ENCODE measurements at regions not wholly inside any gene's neighbourhood (a gene's known extent, or its start where the extent isn't known, plus 50 kb on each side); places are given as distances from the start of the nearest gene placed in this dataset.

DNA sequence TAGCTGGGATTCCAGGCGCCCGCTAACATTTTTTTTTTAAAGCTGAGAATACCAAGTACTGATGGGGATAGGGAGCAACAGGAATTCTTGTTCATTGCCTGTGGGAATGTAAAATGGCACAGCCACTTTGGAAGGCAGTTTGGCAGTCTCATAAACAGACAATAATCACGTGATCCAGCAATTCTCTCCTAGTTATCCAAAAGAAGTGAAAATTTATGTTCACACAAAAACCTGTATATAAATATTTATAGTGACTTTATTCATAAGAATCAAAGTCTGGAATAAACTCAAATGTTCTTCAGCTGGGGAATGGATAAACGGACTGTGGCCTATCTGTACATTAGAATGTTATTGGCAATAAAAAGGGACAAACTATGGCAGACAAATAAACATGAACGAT is 72.5 kb upstream of the NEO1 start:
- CTCF ChIA-PET: no interaction called here
- no peak for TF ChIP-seq CTCF (conservative IDR thresholded peaks at IDR 0.05; ENCODE audit: low read depth, low read length)
- no peak for TF ChIP-seq EZH2 (IDR thresholded peaks at IDR 0.05; ENCODE audit: borderline replicate concordance, low read depth, low read length, poor library complexity, severe bottlenecking)
- intact Hi-C loops (cut with micrococcal nuclease; ENCODE audit: unreplicated experiment): no loop called here
- Histone ChIP-seq H3K36me3 (ENCODE audit: insufficient read depth, low read length, poor library complexity, severe bottlenecking) (no peaks in the 10 kb centered on the region), H3K9me3 (ENCODE audit: low read depth, low read length, poor library complexity, severe bottlenecking) (no peaks in the 10 kb centered on the region), H3K27me3 (replicated peaks; ENCODE audit: insufficient read depth, low read depth, low read length, poor library complexity) (no peaks in the 10 kb centered on the region), H3K27ac (ENCODE audit: low read depth, low read length, poor library complexity, severe bottlenecking) (no peak overlapping the region), H3K4me1 (ENCODE audit: insufficient read depth, low read length, poor library complexity, severe bottlenecking) (no peaks in the 10 kb centered on the region), H3K4me3 (ENCODE audit: low read depth, low read length, poor library complexity, severe bottlenecking) (no peak overlapping the region)
- POLR2A ChIA-PET (ENCODE audit: low non-redundant PET): no interaction called here
- BruUV-seq (replicated peaks): no TSS peak
- no peak for DNase-seq (ENCODE audit: low spot score)

DNA sequence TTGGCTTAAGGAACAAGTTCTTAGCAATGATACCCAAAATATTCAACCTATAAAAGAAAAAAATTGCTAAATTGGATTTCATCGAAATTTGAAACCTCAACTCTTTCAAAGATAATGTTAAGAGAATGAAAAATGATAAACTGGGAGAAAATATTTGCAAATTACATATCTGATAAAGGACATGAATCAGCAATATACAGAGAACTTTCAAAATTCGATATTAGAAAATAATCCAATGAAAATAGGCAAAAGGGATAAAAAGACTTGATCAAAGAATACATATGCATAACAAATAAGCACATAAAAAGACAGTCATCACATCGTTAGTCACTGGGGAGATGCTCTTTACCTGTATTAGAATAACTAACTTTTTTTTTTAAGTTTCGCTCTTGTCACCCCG is 73.0 kb upstream of the NEO1 start:
- no peaks in the 10 kb centered on the region for H3K27me3 ChIP-seq (replicated peaks; ENCODE audit: insufficient read depth, low read depth, low read length, poor library complexity)
- H3K9me3 ChIP-seq (ENCODE audit: low read depth, low read length, poor library complexity, severe bottlenecking): no peaks in the 10 kb centered on the region
- H3K4me3 ChIP-seq (ENCODE audit: low read depth, low read length, poor library complexity, severe bottlenecking): no peak overlapping the region
- H3K36me3 ChIP-seq (ENCODE audit: insufficient read depth, low read length, poor library complexity, severe bottlenecking): no peaks in the 10 kb centered on the region
- no peaks in the 10 kb centered on the region for H3K4me1 ChIP-seq (ENCODE audit: insufficient read depth, low read length, poor library complexity, severe bottlenecking)
- TF ChIP-seq CTCF (conservative IDR thresholded peaks at IDR 0.05; ENCODE audit: low read depth, low read length) (no peak), EZH2 (IDR thresholded peaks at IDR 0.05; ENCODE audit: borderline replicate concordance, low read depth, low read length, poor library complexity, severe bottlenecking) (no peak)
- POLR2A ChIA-PET (ENCODE audit: low non-redundant PET): no interaction called here
- intact Hi-C loops (cut with micrococcal nuclease; ENCODE audit: unreplicated experiment): no loop called here
- CTCF ChIA-PET: no interaction called here
- no TSS peak for BruUV-seq (replicated peaks)
- H3K27ac ChIP-seq (ENCODE audit: low read depth, low read length, poor library complexity, severe bottlenecking): no peak overlapping the region
- DNase-seq (ENCODE audit: low spot score): no peak

DNA sequence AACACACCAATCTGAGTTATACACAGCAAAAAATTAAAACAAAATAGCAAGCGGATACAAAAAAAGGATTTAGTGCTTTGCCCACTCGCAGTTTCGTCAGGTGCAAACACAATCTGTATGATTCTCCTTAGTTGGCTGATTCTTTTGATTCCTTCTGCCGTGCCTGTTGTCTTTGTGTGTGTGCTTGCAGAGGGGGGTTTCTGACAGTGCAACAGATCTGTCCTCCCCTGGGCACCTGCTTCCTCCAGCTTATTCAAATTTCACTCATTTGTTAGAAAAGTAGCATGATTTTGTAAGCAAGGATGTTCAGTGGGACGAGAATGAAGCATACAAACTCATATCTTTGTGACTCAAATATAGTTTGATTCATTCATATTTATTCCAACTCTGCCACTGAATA is 74.0 kb upstream of the NEO1 start:
- no peaks in the 10 kb centered on the region for H3K4me1 ChIP-seq (ENCODE audit: insufficient read depth, low read length, poor library complexity, severe bottlenecking)
- H3K9me3 ChIP-seq (ENCODE audit: low read depth, low read length, poor library complexity, severe bottlenecking): no peaks in the 10 kb centered on the region
- ChIA-PET POLR2A (ENCODE audit: low non-redundant PET) (no interaction called here), CTCF (no interaction called here)
- TF ChIP-seq EZH2 (IDR thresholded peaks at IDR 0.05; ENCODE audit: borderline replicate concordance, low read depth, low read length, poor library complexity, severe bottlenecking) (no peak), CTCF (conservative IDR thresholded peaks at IDR 0.05; ENCODE audit: low read depth, low read length) (no peak)
- H3K36me3 ChIP-seq (ENCODE audit: insufficient read depth, low read length, poor library complexity, severe bottlenecking): no peaks in the 10 kb centered on the region
- no peak for DNase-seq (ENCODE audit: low spot score)
- BruUV-seq (replicated peaks): no TSS peak
- no peaks in the 10 kb centered on the region for H3K27me3 ChIP-seq (replicated peaks; ENCODE audit: insufficient read depth, low read depth, low read length, poor library complexity)
- no peak overlapping the region for H3K4me3 ChIP-seq (ENCODE audit: low read depth, low read length, poor library complexity, severe bottlenecking)
- intact Hi-C loops (cut with micrococcal nuclease; ENCODE audit: unreplicated experiment): no loop called here
- no peak overlapping the region for H3K27ac ChIP-seq (ENCODE audit: low read depth, low read length, poor library complexity, severe bottlenecking)
